GM19467 (cell line): ENCODE measurements at regions not wholly inside any gene's neighbourhood (a gene's known extent, or its start where the extent isn't known, plus 50 kb on each side); places are given as distances from the start of the nearest gene placed in this dataset.
A peak's percentile ranks its signal among the peaks of the same experiment; 100 is the strongest.

Experiments
- ATAC-seq: cut with Tn5 transposase; IDR thresholded peaks from one replicate; pipeline ENCODE4 v1.9.1; 2021; ENCODE audit warnings: mild to moderate bottlenecking, moderate library complexity; ENCODE audit not compliant: unreplicated experiment

- ATAC-seq, result no peak
Measured at GRCh38 chr7:114854369-114854768, 67.5 kb upstream of the MDFIC start.

DNA sequence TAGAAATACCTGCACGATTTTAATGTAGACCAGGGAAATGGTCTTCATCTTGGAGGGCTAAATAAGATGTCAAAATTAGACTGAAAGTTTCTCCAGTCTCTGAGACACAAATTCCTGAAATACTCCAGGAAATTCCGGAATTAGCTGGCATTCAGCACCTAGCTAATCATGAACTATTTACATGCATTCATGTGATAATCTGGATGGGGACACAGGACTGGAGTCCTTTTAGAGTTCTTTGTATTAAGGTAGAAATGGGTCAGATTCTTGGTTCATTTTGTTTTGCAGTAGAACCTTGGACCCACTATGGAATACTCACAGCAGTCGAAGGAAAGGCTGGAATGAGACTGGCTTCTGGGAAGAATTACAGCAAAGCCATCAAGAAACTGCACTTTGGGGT lies 65.3 kb upstream of the MDFIC start:
- no peak for ATAC-seq

- no peak for ATAC-seq
Measured at GRCh38 chr7:114857605-114858004, 64.3 kb upstream of the MDFIC start.

- ATAC-seq, result no peak
Measured at GRCh38 chr7:114859477-114859876, 62.4 kb upstream of the MDFIC start.

DNA sequence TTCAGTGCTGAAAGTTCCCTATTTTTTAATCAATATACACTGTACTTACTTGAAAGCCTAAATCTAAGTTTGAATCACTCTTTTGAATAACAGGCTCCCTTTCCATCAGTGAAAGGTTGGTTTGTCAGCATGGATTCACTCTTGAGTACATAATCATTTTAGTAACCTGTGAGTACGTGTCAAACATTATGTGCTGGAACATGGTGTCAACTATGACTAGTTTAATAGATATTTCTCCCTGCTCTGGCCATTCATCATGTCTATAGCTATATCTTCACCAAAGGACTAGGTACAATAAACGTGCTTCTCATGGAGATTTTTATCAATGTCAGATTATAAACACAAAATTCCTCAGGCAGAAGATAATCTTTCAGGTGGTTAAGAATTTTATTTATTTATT lies 61.7 kb upstream of the MDFIC start:
- no peak for ATAC-seq

- no peak for ATAC-seq
Measured at GRCh38 chr7:114862406-114862805, 59.5 kb upstream of the MDFIC start.

DNA sequence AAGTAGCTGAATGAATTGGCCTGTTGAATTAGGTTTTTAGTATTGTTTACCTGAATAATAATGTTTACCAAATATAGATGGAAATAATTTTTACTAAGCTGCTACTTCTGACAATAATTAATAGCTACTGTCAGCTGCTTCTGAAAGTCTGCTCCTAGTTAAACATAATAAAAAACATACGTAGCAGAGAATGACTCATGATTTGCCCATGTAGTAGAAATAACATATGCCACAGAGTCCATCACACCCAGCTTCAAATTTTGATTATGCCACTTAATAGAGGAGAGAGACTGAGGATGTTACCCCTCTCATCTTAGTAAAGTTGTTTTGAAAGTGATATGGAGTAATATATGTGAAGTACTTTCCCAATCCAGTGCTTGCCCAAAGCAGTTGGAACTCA lies 57.6 kb upstream of the MDFIC start:
- no peak for ATAC-seq

DNA sequence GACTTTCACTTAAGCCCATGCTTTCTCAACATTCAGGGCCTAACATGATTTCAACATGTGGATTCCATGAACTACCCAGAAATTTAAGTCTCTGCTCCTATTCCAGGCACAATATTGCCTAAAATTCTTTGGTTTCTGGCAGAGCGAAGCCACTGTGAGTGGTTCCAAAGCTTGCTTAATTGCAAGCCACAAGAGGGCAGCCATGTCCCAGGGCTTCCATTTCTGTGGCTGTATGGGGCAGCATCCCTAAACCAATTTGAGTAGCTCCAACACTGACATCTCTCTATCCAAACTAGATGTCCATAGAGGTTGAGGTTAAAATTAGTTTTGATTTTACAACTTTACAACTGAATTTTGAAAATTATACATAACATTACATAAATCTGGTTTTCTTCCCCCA lies 56.3 kb upstream of the MDFIC start:
- peak; percentile 92 for ATAC-seq
